ENCODE measurements at regions not wholly inside any gene's neighbourhood (a gene's known extent, or its start where the extent isn't known, plus 50 kb on each side); places are given as distances from the start of the nearest gene placed in this dataset.

DNA sequence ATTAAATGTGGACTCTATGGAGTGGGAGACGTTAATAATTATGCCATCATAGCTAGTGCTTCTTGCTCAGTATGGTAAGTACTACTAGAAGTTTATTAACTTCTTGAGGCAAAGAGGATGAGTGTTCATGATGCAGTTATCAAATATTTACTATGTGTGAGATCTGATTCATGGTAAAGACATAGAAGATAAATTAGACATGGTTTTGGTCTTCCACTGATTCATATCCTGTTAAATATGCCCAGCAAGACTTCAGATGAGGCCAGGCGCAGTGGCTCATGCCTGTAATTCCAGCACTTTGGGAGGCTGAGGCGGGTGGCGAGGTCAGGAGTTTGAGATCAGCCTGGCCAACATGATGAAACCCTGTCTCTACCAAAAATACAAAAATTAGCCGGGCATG, 547.1 kb upstream of the ANKRD30A start:
- H3K27me3 ChIP-seq (ENCODE audit: control insufficient read depth, insufficient read depth, low read length), result no peaks in the 10 kb centered on the region
- peaks cover 2% of the 10 kb centered on the region for H3K4me1 ChIP-seq (ENCODE audit: control insufficient read depth, insufficient read depth, low read length)
- H3K36me3 ChIP-seq (ENCODE audit: control insufficient read depth, insufficient read depth, low read length), result no peaks in the 10 kb centered on the region
- 83% methylated on average over 1 of the region's 5 CpGs for WGBS (ENCODE audit: insufficient coverage)
- no peak overlapping the region for H3K4me3 ChIP-seq (ENCODE audit: low read length)
- no peaks in the 10 kb centered on the region for H3K9me3 ChIP-seq (replicated peaks; ENCODE audit: control insufficient read depth, low read depth, low read length)
- no peak overlapping the region for H3K27ac ChIP-seq (ENCODE audit: low read length)
- DNase-seq, result no peak

GRCh38 chr10:36577126-36577525, 548.3 kb upstream of the ANKRD30A start:
- WGBS (ENCODE audit: insufficient coverage), result no CpG with 5 or more reads among the region's 1 CpG
- Histone ChIP-seq H3K4me3 (ENCODE audit: low read length) (no peak overlapping the region), H3K36me3 (ENCODE audit: control insufficient read depth, insufficient read depth, low read length) (no peaks in the 10 kb centered on the region), H3K9me3 (replicated peaks; ENCODE audit: control insufficient read depth, low read depth, low read length) (no peaks in the 10 kb centered on the region), H3K4me1 (ENCODE audit: control insufficient read depth, insufficient read depth, low read length) (peaks cover 2% of the 10 kb centered on the region), H3K27me3 (ENCODE audit: control insufficient read depth, insufficient read depth, low read length) (no peaks in the 10 kb centered on the region), H3K27ac (ENCODE audit: low read length) (no peak overlapping the region)
- peak; percentile 82 for DNase-seq

- DNase-seq, result peak; percentile 92
- H3K36me3 ChIP-seq (ENCODE audit: control insufficient read depth, insufficient read depth, low read length), result no peaks in the 10 kb centered on the region
- peak overlapping the region; percentile 22 for H3K27ac ChIP-seq (ENCODE audit: low read length)
- no peaks in the 10 kb centered on the region for H3K27me3 ChIP-seq (ENCODE audit: control insufficient read depth, insufficient read depth, low read length)
- H3K9me3 ChIP-seq (replicated peaks; ENCODE audit: control insufficient read depth, low read depth, low read length), result no peaks in the 10 kb centered on the region
- H3K4me1 ChIP-seq (ENCODE audit: control insufficient read depth, insufficient read depth, low read length), result peaks cover 2% of the 10 kb centered on the region
- H3K4me3 ChIP-seq (ENCODE audit: low read length), result no peak overlapping the region
Observed at GRCh38 chr10:36574207-36574606, 551.2 kb upstream of the ANKRD30A start.

DNA sequence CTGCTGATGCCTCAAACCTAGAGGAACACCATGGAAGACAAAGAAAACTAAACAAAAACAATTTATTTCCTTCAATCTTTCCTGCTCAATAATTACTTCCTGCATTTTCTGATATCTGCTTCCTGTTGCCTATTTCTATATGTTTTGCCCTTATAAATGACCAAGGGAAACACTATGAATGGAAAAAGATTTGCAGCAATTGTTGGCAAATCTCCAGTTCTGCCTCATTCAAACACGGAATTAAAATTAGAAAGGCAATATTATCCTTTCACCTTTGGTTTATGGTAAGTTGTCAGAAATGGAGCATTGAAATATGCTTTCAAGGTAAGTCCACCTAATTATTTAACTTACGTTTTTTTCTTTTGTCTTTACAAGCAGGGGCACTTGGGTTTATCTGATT, 552.2 kb upstream of the ANKRD30A start:
- no CpG with 5 or more reads among the region's 2 CpGs for WGBS (ENCODE audit: insufficient coverage)
- no peak overlapping the region for H3K27ac ChIP-seq (ENCODE audit: low read length)
- no peaks in the 10 kb centered on the region for H3K27me3 ChIP-seq (ENCODE audit: control insufficient read depth, insufficient read depth, low read length)
- DNase-seq, result no peak
- H3K4me1 ChIP-seq (ENCODE audit: control insufficient read depth, insufficient read depth, low read length), result peaks cover 2% of the 10 kb centered on the region
- H3K9me3 ChIP-seq (replicated peaks; ENCODE audit: control insufficient read depth, low read depth, low read length), result no peaks in the 10 kb centered on the region
- no peak overlapping the region for H3K4me3 ChIP-seq (ENCODE audit: low read length)
- no peaks in the 10 kb centered on the region for H3K36me3 ChIP-seq (ENCODE audit: control insufficient read depth, insufficient read depth, low read length)

- peak; percentile 25 for DNase-seq
- WGBS (ENCODE audit: insufficient coverage), result no CpG with 5 or more reads among the region's 4 CpGs
- no peaks in the 10 kb centered on the region for H3K27me3 ChIP-seq (ENCODE audit: control insufficient read depth, insufficient read depth, low read length)
- H3K4me3 ChIP-seq (ENCODE audit: low read length), result no peak overlapping the region
- no peaks in the 10 kb centered on the region for H3K9me3 ChIP-seq (replicated peaks; ENCODE audit: control insufficient read depth, low read depth, low read length)
- H3K4me1 ChIP-seq (ENCODE audit: control insufficient read depth, insufficient read depth, low read length), result no peaks in the 10 kb centered on the region
- no peaks in the 10 kb centered on the region for H3K36me3 ChIP-seq (ENCODE audit: control insufficient read depth, insufficient read depth, low read length)
- no peak overlapping the region for H3K27ac ChIP-seq (ENCODE audit: low read length)
Observed at GRCh38 chr10:36564433-36564832, 561.0 kb upstream of the ANKRD30A start.

- WGBS (ENCODE audit: insufficient coverage), result 53% methylated on average over 3 of the region's 8 CpGs
- Histone ChIP-seq H3K4me3 (ENCODE audit: low read length) (no peak overlapping the region), H3K27ac (ENCODE audit: low read length) (no peak overlapping the region), H3K4me1 (ENCODE audit: control insufficient read depth, insufficient read depth, low read length) (no peaks in the 10 kb centered on the region), H3K36me3 (ENCODE audit: control insufficient read depth, insufficient read depth, low read length) (no peaks in the 10 kb centered on the region), H3K27me3 (ENCODE audit: control insufficient read depth, insufficient read depth, low read length) (no peaks in the 10 kb centered on the region), H3K9me3 (replicated peaks; ENCODE audit: control insufficient read depth, low read depth, low read length) (no peaks in the 10 kb centered on the region)
- DNase-seq, result peak; percentile 82
Observed at GRCh38 chr10:36559412-36560400, 565.7 kb upstream of the ANKRD30A start.

DNA sequence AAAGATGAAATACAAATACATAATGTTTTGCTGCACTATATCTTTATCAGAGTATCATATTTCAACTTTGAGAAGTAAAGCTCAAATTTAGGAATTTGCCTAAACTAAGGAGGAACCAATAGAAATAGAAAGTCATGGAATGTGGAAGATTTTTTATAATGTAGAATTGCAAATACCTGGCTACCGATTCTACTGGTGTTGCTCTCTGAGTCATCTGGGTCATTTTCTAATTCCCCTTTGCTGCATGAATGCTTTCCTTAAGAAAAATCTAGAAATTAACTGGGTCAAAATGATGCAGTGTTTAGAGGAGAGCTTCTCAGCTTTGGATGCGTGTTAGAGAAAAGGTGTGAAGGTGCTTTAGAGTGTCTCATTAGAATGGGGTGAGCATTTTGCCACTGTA, 568.9 kb upstream of the ANKRD30A start:
- 71% methylated on average over 1 of the region's 2 CpGs for WGBS (ENCODE audit: insufficient coverage)
- no peaks in the 10 kb centered on the region for H3K27me3 ChIP-seq (ENCODE audit: control insufficient read depth, insufficient read depth, low read length)

GRCh38 chr10:36555036-36555435, 570.4 kb upstream of the ANKRD30A start:
- no peak for DNase-seq
- no peaks in the 10 kb centered on the region for H3K27me3 ChIP-seq (ENCODE audit: control insufficient read depth, insufficient read depth, low read length)
- no peaks in the 10 kb centered on the region for H3K9me3 ChIP-seq (replicated peaks; ENCODE audit: control insufficient read depth, low read depth, low read length)
- WGBS (ENCODE audit: insufficient coverage), result no CpG with 5 or more reads among the region's 2 CpGs
- no peaks in the 10 kb centered on the region for H3K36me3 ChIP-seq (ENCODE audit: control insufficient read depth, insufficient read depth, low read length)
- H3K4me3 ChIP-seq (ENCODE audit: low read length), result no peak overlapping the region
- no peak overlapping the region for H3K27ac ChIP-seq (ENCODE audit: low read length)
- no peaks in the 10 kb centered on the region for H3K4me1 ChIP-seq (ENCODE audit: control insufficient read depth, insufficient read depth, low read length)

More for the DNA sequence above, 568.9 kb upstream of the ANKRD30A start:
- DNase-seq, result no peak
- Histone ChIP-seq H3K27ac (ENCODE audit: low read length) (no peak overlapping the region), H3K4me3 (ENCODE audit: low read length) (no peak overlapping the region), H3K36me3 (ENCODE audit: control insufficient read depth, insufficient read depth, low read length) (no peaks in the 10 kb centered on the region), H3K9me3 (replicated peaks; ENCODE audit: control insufficient read depth, low read depth, low read length) (no peaks in the 10 kb centered on the region), H3K4me1 (ENCODE audit: control insufficient read depth, insufficient read depth, low read length) (no peaks in the 10 kb centered on the region)

GRCh38 chr10:36547965-36548364, 577.4 kb upstream of the ANKRD30A start:
- WGBS (ENCODE audit: insufficient coverage), result 88% methylated on average over 2 of the region's 2 CpGs
- no peak overlapping the region for H3K27ac ChIP-seq (ENCODE audit: low read length)
- no peaks in the 10 kb centered on the region for H3K36me3 ChIP-seq (ENCODE audit: control insufficient read depth, insufficient read depth, low read length)
- no peak overlapping the region for H3K4me3 ChIP-seq (ENCODE audit: low read length)
- H3K27me3 ChIP-seq (ENCODE audit: control insufficient read depth, insufficient read depth, low read length), result no peaks in the 10 kb centered on the region
- DNase-seq, result no peak
- no peaks in the 10 kb centered on the region for H3K9me3 ChIP-seq (replicated peaks; ENCODE audit: control insufficient read depth, low read depth, low read length)
- H3K4me1 ChIP-seq (ENCODE audit: control insufficient read depth, insufficient read depth, low read length), result no peaks in the 10 kb centered on the region

- no peak for DNase-seq
- H3K36me3 ChIP-seq (ENCODE audit: control insufficient read depth, insufficient read depth, low read length), result no peaks in the 10 kb centered on the region
- H3K4me3 ChIP-seq (ENCODE audit: low read length), result no peak overlapping the region
- H3K4me1 ChIP-seq (ENCODE audit: control insufficient read depth, insufficient read depth, low read length), result no peaks in the 10 kb centered on the region
- H3K9me3 ChIP-seq (replicated peaks; ENCODE audit: control insufficient read depth, low read depth, low read length), result no peaks in the 10 kb centered on the region
- no CpG with 5 or more reads among the region's 4 CpGs for WGBS (ENCODE audit: insufficient coverage)
- H3K27me3 ChIP-seq (ENCODE audit: control insufficient read depth, insufficient read depth, low read length), result no peaks in the 10 kb centered on the region
- no peak overlapping the region for H3K27ac ChIP-seq (ENCODE audit: low read length)
Observed at GRCh38 chr10:36542493-36542892, 582.9 kb upstream of the ANKRD30A start.

Data from muscle of leg (tissue), 3 donors.